Panc1 (cell line): ENCODE measurements at regions not wholly inside any gene's neighbourhood (a gene's known extent, or its start where the extent isn't known, plus 50 kb on each side); places are given as distances from the start of the nearest gene placed in this dataset.

Source experiments
- ATAC-seq: fragments of 200-7000 bp; cut with Tn5 transposase; 2 replicates; pipeline ENCODE4 v1.9.1; 2020; ENCODE audit warnings: mild to moderate bottlenecking, moderate library complexity
- BruUV-seq: library from RNA; stranded (reverse); fragments of 400-500 nt; replicated peaks from 2 replicates; lab custom pipeline; 2021; lab: Mats Ljungman, UMichigan
- CTCF ChIA-PET: fragments of 300-600 bp; sonication (Branson Sonifier 250); formaldehyde crosslinking; loops from one replicate; lab custom pipeline; 2022; ENCODE audit warnings: antibody characterized with exemption; lab: Charles Lee
- POLR2A ChIA-PET: fragments of 300-600 bp; sonication (Branson Sonifier 250); formaldehyde crosslinking; loops from one replicate; lab custom pipeline; 2022; ENCODE audit warnings: antibody characterized with exemption; lab: Charles Lee
- DNase-seq: peaks from one replicate; pipeline ENCODE4 v3.0.0-alpha.2; 2010; ENCODE audit warnings: low read depth, low spot score
- H3K27ac ChIP-seq: 2 replicates; pipeline ENCODE4 v1.5.1; 2011; ENCODE audit warnings: mild to moderate bottlenecking, low read length, inconsistent platforms
- H3K27me3 ChIP-seq: fragments of 200-500 bp; sonication (Bioruptor generic); 2 replicates; pipeline ENCODE4 v1.6.0; 2014; ENCODE audit warnings: low read length, inconsistent platforms; ENCODE audit not compliant: control insufficient read depth, insufficient read depth
- H3K36me3 ChIP-seq: fragments of 200-500 bp; sonication (Bioruptor generic); 2 replicates; pipeline ENCODE4 v1.5.1; 2014; ENCODE audit warnings: inconsistent platforms, mild to moderate bottlenecking, low read length, moderate library complexity; ENCODE audit not compliant: control insufficient read depth, insufficient read depth
- H3K4me1 ChIP-seq: 2 replicates; pipeline ENCODE4 v1.5.1; 2011; ENCODE audit warnings: inconsistent platforms, mild to moderate bottlenecking, low read length, moderate library complexity; ENCODE audit not compliant: control insufficient read depth, insufficient read depth
- H3K4me3 ChIP-seq, 2 experiments: 2 replicates each; pipeline ENCODE4 v1.5.1; 2011 to 2012; ENCODE audit warnings: low read depth in 2 of 2, low read length in 2 of 2, mild to moderate bottlenecking in 2 of 2, inconsistent platforms in 1 of 2, moderate library complexity in 1 of 2
- H3K9me3 ChIP-seq: fragments of 200-500 bp; sonication (Bioruptor generic); 2 replicates; pipeline ENCODE4 v1.5.1; 2014; ENCODE audit warnings: low read depth, mild to moderate bottlenecking, inconsistent platforms, low read length, moderate library complexity; ENCODE audit not compliant: control insufficient read depth, insufficient read depth
- POLR2AphosphoS5 ChIP-seq: IDR thresholded peaks from 2 replicates; pipeline ENCODE4 v1.6.1; 2012; ENCODE audit warnings: mild to moderate bottlenecking, low read depth, low read length, moderate library complexity
- SIN3A ChIP-seq: IDR thresholded peaks from 2 replicates; pipeline ENCODE4 v1.6.1; 2012; ENCODE audit warnings: low read depth, mild to moderate bottlenecking, low read length, moderate library complexity, borderline replicate concordance; ENCODE audit not compliant: insufficient read depth
- TCF7L2 ChIP-seq: IDR thresholded peaks from 2 replicates; pipeline ENCODE4 v1.6.1; 2011; ENCODE audit warnings: mild to moderate bottlenecking, low read depth, low read length, inconsistent platforms
- in situ Hi-C: cut with HindIII; loops from 2 replicates; pipeline ENCODE4 v1.10.0; 2016; ENCODE audit warnings: low sequenced_read_pairs, low pct_unique_long_range_greater_than_20kb
- intact Hi-C: fragments of 100-400 bp; cut with micrococcal nuclease; formaldehyde crosslinking; loops from one replicate; pipeline ENCODE4 v1.10.0; 2022; ENCODE audit not compliant: unreplicated experiment
- TF ChIP-seq, protein P1 (sequence below): fragments of 450-650 bp; IDR thresholded peaks from 2 replicates; pipeline ENCODE4 v1.5.1; 2017; ENCODE audit warnings: mild to moderate bottlenecking
- TF ChIP-seq, protein P2 (sequence below), 2 experiments: IDR thresholded peaks; 2 replicates each; pipeline ENCODE4 v1.6.1; 2011 to 2012; ENCODE audit warnings: low read depth in 2 of 2, control low read depth in 1 of 2, low read length in 1 of 2, mild to moderate bottlenecking in 1 of 2, moderate library complexity in 1 of 2; ENCODE audit not compliant: insufficient read depth in 1 of 2

DNA sequence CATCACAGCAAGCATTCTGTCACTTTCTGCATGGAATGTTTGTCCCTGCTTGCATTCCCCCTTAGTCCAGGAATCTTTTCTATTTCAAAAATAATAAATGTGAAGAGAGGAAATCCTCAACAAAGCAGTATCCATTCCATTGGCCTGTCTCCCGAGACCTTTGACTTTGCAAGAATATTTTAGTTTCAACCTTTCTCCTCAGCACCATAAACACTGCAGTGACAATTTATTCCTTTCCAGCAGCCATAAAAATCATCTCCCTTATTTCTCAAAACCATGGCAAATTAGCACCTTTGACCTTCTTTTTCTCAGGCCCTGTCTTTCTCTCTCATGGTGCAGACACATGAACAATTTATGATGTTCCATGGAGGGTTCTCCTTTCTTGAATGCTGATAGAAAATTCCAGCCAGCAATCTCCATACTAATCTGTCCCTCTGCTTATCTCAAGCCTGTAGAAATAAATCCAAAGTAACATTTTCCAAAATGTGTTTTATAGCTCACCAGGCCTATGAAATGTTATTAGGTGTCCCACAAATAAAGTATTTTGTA is 352.1 kb upstream of the CCL2 start:
- ChIA-PET CTCF (no interaction called here), POLR2A (no interaction called here)
- Histone ChIP-seq H3K4me1 (no peaks in the 10 kb centered on the region), H3K36me3 (no peaks in the 10 kb centered on the region), H3K4me3 (no peak overlapping the region), H3K9me3 (no peaks in the 10 kb centered on the region), H3K27ac (no peak overlapping the region), H3K27me3 (no peaks in the 10 kb centered on the region; the same call in 1 of the 2 replicates)
- ATAC-seq (no peak), DNase-seq (no peak)
- intact Hi-C loops (no loop called here), in situ Hi-C loops (no loop called here)
- BruUV-seq = no TSS peak
- TF ChIP-seq POLR2AphosphoS5 (no peak), SIN3A (no peak), TCF7L2 (no peak)
- TF ChIP-seq, protein P1, sequence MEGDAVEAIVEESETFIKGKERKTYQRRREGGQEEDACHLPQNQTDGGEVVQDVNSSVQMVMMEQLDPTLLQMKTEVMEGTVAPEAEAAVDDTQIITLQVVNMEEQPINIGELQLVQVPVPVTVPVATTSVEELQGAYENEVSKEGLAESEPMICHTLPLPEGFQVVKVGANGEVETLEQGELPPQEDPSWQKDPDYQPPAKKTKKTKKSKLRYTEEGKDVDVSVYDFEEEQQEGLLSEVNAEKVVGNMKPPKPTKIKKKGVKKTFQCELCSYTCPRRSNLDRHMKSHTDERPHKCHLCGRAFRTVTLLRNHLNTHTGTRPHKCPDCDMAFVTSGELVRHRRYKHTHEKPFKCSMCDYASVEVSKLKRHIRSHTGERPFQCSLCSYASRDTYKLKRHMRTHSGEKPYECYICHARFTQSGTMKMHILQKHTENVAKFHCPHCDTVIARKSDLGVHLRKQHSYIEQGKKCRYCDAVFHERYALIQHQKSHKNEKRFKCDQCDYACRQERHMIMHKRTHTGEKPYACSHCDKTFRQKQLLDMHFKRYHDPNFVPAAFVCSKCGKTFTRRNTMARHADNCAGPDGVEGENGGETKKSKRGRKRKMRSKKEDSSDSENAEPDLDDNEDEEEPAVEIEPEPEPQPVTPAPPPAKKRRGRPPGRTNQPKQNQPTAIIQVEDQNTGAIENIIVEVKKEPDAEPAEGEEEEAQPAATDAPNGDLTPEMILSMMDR = no peak
- TF ChIP-seq, protein P2, sequence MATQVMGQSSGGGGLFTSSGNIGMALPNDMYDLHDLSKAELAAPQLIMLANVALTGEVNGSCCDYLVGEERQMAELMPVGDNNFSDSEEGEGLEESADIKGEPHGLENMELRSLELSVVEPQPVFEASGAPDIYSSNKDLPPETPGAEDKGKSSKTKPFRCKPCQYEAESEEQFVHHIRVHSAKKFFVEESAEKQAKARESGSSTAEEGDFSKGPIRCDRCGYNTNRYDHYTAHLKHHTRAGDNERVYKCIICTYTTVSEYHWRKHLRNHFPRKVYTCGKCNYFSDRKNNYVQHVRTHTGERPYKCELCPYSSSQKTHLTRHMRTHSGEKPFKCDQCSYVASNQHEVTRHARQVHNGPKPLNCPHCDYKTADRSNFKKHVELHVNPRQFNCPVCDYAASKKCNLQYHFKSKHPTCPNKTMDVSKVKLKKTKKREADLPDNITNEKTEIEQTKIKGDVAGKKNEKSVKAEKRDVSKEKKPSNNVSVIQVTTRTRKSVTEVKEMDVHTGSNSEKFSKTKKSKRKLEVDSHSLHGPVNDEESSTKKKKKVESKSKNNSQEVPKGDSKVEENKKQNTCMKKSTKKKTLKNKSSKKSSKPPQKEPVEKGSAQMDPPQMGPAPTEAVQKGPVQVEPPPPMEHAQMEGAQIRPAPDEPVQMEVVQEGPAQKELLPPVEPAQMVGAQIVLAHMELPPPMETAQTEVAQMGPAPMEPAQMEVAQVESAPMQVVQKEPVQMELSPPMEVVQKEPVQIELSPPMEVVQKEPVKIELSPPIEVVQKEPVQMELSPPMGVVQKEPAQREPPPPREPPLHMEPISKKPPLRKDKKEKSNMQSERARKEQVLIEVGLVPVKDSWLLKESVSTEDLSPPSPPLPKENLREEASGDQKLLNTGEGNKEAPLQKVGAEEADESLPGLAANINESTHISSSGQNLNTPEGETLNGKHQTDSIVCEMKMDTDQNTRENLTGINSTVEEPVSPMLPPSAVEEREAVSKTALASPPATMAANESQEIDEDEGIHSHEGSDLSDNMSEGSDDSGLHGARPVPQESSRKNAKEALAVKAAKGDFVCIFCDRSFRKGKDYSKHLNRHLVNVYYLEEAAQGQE (IDR thresholded peaks at IDR 0.05; ENCODE audit: insufficient read depth in 1 of 2, low read depth in 2 of 2, low read length in 1 of 2) = no peak

DNA sequence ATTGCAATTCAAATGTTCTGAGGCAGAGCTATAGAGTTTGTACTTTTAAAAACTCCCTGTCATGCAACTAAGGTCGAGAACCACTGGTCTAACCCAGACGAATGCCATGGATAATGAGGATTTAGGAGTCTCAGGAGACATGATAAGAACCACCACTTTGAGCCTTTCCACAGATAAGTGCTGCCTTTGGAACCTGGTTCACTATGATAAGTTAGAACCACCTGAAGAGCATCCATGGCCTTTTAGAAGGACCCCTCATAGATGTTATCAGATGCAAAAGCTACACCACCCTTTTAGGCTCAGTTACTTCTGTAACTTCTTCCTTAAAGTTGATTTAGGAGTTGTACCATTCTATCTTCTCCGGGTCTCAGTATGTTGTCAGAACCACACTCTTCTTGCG is 350.6 kb upstream of the CCL2 start:
- CTCF ChIA-PET = no interaction called here
- TF ChIP-seq, protein P1 = no peak
- TF ChIP-seq TCF7L2 = no peak
- TF ChIP-seq, protein P2 (IDR thresholded peaks at IDR 0.05; ENCODE audit: insufficient read depth in 1 of 2, low read depth in 2 of 2, low read length in 1 of 2) = no peak
- no peak for TF ChIP-seq SIN3A
- TF ChIP-seq POLR2AphosphoS5 = no peak
- no TSS peak for BruUV-seq
- ATAC-seq (no peak), DNase-seq (no peak)
- Histone ChIP-seq H3K4me1 (no peaks in the 10 kb centered on the region), H3K36me3 (no peaks in the 10 kb centered on the region), H3K27ac (no peak overlapping the region), H3K27me3 (no peaks in the 10 kb centered on the region; the same call in 1 of the 2 replicates), H3K9me3 (no peaks in the 10 kb centered on the region), H3K4me3 (no peak overlapping the region)
- POLR2A ChIA-PET = interaction anchor here (0.6 kb wide), 1 partner anchor 20 kb away, joined by 7 read pairs; no protein-coding TSS in a partner anchor
- in situ Hi-C loops (no loop called here), intact Hi-C loops (no loop called here)
